ENCODE measurements at regions not wholly inside any gene's neighbourhood (a gene's known extent, or its start where the extent isn't known, plus 50 kb on each side); places are given as distances from the start of the nearest gene placed in this dataset.

GRCh38 chr1:168643152-168643551 is 66.7 kb downstream of the XCL1 start:
- WGBS, 2 donors (ENCODE audit: low coverage in 1 of 2), result 67% methylated on average over 1 of the region's 2 CpGs; no CpG with 5 or more reads in 1 of the 2 donors
- TF ChIP-seq, protein P1, sequence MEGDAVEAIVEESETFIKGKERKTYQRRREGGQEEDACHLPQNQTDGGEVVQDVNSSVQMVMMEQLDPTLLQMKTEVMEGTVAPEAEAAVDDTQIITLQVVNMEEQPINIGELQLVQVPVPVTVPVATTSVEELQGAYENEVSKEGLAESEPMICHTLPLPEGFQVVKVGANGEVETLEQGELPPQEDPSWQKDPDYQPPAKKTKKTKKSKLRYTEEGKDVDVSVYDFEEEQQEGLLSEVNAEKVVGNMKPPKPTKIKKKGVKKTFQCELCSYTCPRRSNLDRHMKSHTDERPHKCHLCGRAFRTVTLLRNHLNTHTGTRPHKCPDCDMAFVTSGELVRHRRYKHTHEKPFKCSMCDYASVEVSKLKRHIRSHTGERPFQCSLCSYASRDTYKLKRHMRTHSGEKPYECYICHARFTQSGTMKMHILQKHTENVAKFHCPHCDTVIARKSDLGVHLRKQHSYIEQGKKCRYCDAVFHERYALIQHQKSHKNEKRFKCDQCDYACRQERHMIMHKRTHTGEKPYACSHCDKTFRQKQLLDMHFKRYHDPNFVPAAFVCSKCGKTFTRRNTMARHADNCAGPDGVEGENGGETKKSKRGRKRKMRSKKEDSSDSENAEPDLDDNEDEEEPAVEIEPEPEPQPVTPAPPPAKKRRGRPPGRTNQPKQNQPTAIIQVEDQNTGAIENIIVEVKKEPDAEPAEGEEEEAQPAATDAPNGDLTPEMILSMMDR (IDR thresholded peaks at IDR 0.05), result no peak
- no peak for TF ChIP-seq EP300 (IDR thresholded peaks at IDR 0.05; ENCODE audit: low read depth)
- TF ChIP-seq POLR2AphosphoS5 (IDR thresholded peaks at IDR 0.05), result no peak
- TF ChIP-seq POLR2A (IDR thresholded peaks at IDR 0.05), result no peak

More at GRCh38 chr1:168643152-168643551, 66.7 kb downstream of the XCL1 start:
- Histone ChIP-seq H3K9me3 (no peaks in the 10 kb centered on the region), H3K36me3 (no peaks in the 10 kb centered on the region), H3K4me1 (no peaks in the 10 kb centered on the region), H3K4me3 (no peak overlapping the region), H3K27ac (no peak overlapping the region), H3K27me3 (no peaks in the 10 kb centered on the region)
- no peak for DNase-seq
- in situ Hi-C loops (cut with MboI; ENCODE audit: low pct_ligation_motif_present in 1 of 4, low pct_unique_long_range_greater_than_20kb in 1 of 4, low sequenced_read_pairs in 3 of 4) (no loop called here), intact Hi-C loops (cut with DNase I; ENCODE audit: low total_unique reads) (no loop called here)
